IMR-90 (cell line): ENCODE measurements at regions not wholly inside any gene's neighbourhood (a gene's known extent, or its start where the extent isn't known, plus 50 kb on each side); places are given as distances from the start of the nearest gene placed in this dataset.

Source experiments
- ATAC-seq: fragments of 200-7000 bp; cut with Tn5 transposase; 2 replicates; pipeline ENCODE4 v1.9.1; 2020; ENCODE audit warnings: low read depth, mild to moderate bottlenecking, moderate library complexity
- BruUV-seq: library from RNA; stranded (reverse); fragments of 400-500 nt; replicated peaks from 2 replicates; lab custom pipeline; 2021; lab: Mats Ljungman, UMichigan
- CTCF ChIA-PET: fragments of 300-600 bp; formaldehyde crosslinking; extraction: SDS; loops from one replicate; lab custom pipeline; 2021; ENCODE audit warnings: antibody characterized with exemption; lab: Yijun Ruan, JAX
- POLR2A ChIA-PET: fragments of 300-600 bp; sonication (Branson Sonifier 250); formaldehyde crosslinking; loops from one replicate; lab custom pipeline; 2022; ENCODE audit warnings: antibody characterized with exemption; ENCODE audit not compliant: unreplicated experiment; lab: Charles Lee
- DNase-seq: peaks from one replicate; pipeline ENCODE4 v3.0.0; 2013
- H2AFZ ChIP-seq: replicated peaks from 2 replicates; pipeline ENCODE3; 2013; ENCODE audit warnings: low read length, mild to moderate bottlenecking; ENCODE audit not compliant: poor library complexity
- H2AK5ac ChIP-seq: 2 replicates; pipeline ENCODE4 v1.6.1; 2013; ENCODE audit warnings: low read depth, low read length, inconsistent platforms
- H2AK9ac ChIP-seq: replicated peaks from 2 replicates; pipeline ENCODE3; 2013; ENCODE audit warnings: mild to moderate bottlenecking, low read depth, low read length, moderate library complexity; ENCODE audit not compliant: poor library complexity
- H2BK120ac ChIP-seq: 2 replicates; pipeline ENCODE4 v1.6.1; 2013; ENCODE audit warnings: low read depth, low read length, inconsistent platforms
- H2BK15ac ChIP-seq: 3 replicates; pipeline ENCODE4 v1.6.1; 2013; ENCODE audit warnings: low read depth, low read length, inconsistent platforms
- H2BK20ac ChIP-seq: 2 replicates; pipeline ENCODE4 v1.6.1; 2013; ENCODE audit warnings: low read depth, mild to moderate bottlenecking, inconsistent platforms, low read length, moderate library complexity
- H2BK5ac ChIP-seq: 2 replicates; pipeline ENCODE4 v1.6.1; 2013; ENCODE audit warnings: mild to moderate bottlenecking, low read depth, low read length, inconsistent platforms; ENCODE audit not compliant: poor library complexity, severe bottlenecking
- H3K14ac ChIP-seq: replicated peaks from 2 replicates; pipeline ENCODE4 v1.6.1; 2013; ENCODE audit warnings: low read depth, low read length, inconsistent platforms
- H3K18ac ChIP-seq: 2 replicates; pipeline ENCODE4 v1.6.1; 2013; ENCODE audit warnings: low read depth, low read length, control low read depth
- H3K23ac ChIP-seq: 2 replicates; pipeline ENCODE4 v1.6.1; 2013; ENCODE audit warnings: low read depth, low read length, inconsistent platforms
- H3K27ac ChIP-seq: 2 replicates; pipeline ENCODE4 v1.5.1; 2013; ENCODE audit warnings: mild to moderate bottlenecking, control low read depth, low read length; ENCODE audit not compliant: insufficient read depth
- H3K27me3 ChIP-seq: 2 replicates; pipeline ENCODE4 v1.6.1; 2013; ENCODE audit warnings: low read length; ENCODE audit not compliant: control insufficient read depth, insufficient read depth
- H3K36me3 ChIP-seq: 2 replicates; pipeline ENCODE4 v1.6.1; 2013; ENCODE audit warnings: low read length, mixed read lengths; ENCODE audit not compliant: control insufficient read depth, insufficient read depth
- H3K4ac ChIP-seq: 2 replicates; pipeline ENCODE4 v1.6.1; 2013; ENCODE audit warnings: low read depth, low read length, inconsistent platforms
- H3K4me1 ChIP-seq: 2 replicates; pipeline ENCODE4 v1.6.1; 2013; ENCODE audit warnings: low read length, mixed read lengths; ENCODE audit not compliant: control insufficient read depth, insufficient read depth
- H3K4me2 ChIP-seq: 2 replicates; pipeline ENCODE4 v1.6.1; 2013; ENCODE audit warnings: low read depth, mild to moderate bottlenecking, control low read depth, low read length, moderate library complexity
- H3K4me3 ChIP-seq: 2 replicates; pipeline ENCODE4 v1.5.1; 2013; ENCODE audit warnings: low read depth, mild to moderate bottlenecking, control low read depth, low read length, moderate library complexity; ENCODE audit not compliant: insufficient read depth
- H3K56ac ChIP-seq: 2 replicates; pipeline ENCODE4 v1.6.1; 2013; ENCODE audit warnings: low read length, inconsistent platforms; ENCODE audit not compliant: insufficient read depth; ENCODE audit errors: extremely low read depth
- H3K79me1 ChIP-seq, 2 experiments: 2 replicates each; pipeline ENCODE4 v1.6.1; 2013; ENCODE audit warnings: low read length in 2 of 2, inconsistent platforms in 1 of 2, low read depth in 1 of 2
- H3K9ac ChIP-seq: 2 replicates; pipeline ENCODE4 v1.6.1; 2013; ENCODE audit warnings: low read depth, low read length, control low read depth
- H3K9me1 ChIP-seq: 2 replicates; pipeline ENCODE4 v1.6.1; 2013; ENCODE audit warnings: low read length, inconsistent platforms; ENCODE audit not compliant: insufficient read depth
- H3K9me3 ChIP-seq: 2 replicates; pipeline ENCODE4 v1.6.1; 2013; ENCODE audit warnings: low read length; ENCODE audit not compliant: control insufficient read depth, insufficient read depth
- H4K20me1 ChIP-seq: 2 replicates; pipeline ENCODE4 v1.6.1; 2013; ENCODE audit warnings: low read length, inconsistent platforms; ENCODE audit not compliant: insufficient read depth
- H4K5ac ChIP-seq: 2 replicates; pipeline ENCODE4 v1.6.1; 2013; ENCODE audit warnings: mild to moderate bottlenecking, low read depth, low read length, control low read depth
- H4K8ac ChIP-seq, 2 experiments: 2 replicates each; pipeline ENCODE4 v1.6.1; 2013; ENCODE audit warnings: low read depth in 2 of 2, low read length in 2 of 2, control low read depth in 1 of 2, inconsistent platforms in 1 of 2
- H4K91ac ChIP-seq: 2 replicates; pipeline ENCODE4 v1.6.1; 2013; ENCODE audit warnings: low read depth, low read length, inconsistent platforms; ENCODE audit not compliant: insufficient read depth
- BHLHE40 ChIP-seq: fragments of 150-350 bp; IDR thresholded peaks from 2 replicates; pipeline ENCODE4 v1.6.1; 2016; ENCODE audit warnings: mild to moderate bottlenecking, low read depth, low read length
- CEBPB ChIP-seq: IDR thresholded peaks from 2 replicates; pipeline ENCODE4 v1.6.1; 2012; ENCODE audit warnings: low read depth, low read length, improper control_type of control experiment
- CHD1 ChIP-seq: IDR thresholded peaks from 2 replicates; pipeline ENCODE4 v1.6.1; 2012; ENCODE audit warnings: low read depth, low read length, improper control_type of control experiment
- FOS ChIP-seq: fragments of 150-350 bp; IDR thresholded peaks from 2 replicates; pipeline ENCODE4 v1.6.1; 2016; ENCODE audit warnings: low read depth, low read length
- MAFK ChIP-seq: IDR thresholded peaks from 2 replicates; pipeline ENCODE4 v1.6.1; 2012; ENCODE audit warnings: low read depth, low read length, improper control_type of control experiment
- MXI1 ChIP-seq: IDR thresholded peaks from 2 replicates; pipeline ENCODE4 v1.6.1; 2012; ENCODE audit warnings: low read depth, mild to moderate bottlenecking, low read length, moderate library complexity, borderline replicate concordance
- POLR2A ChIP-seq: IDR thresholded peaks from 2 replicates; pipeline ENCODE4 v1.6.1; 2012; ENCODE audit warnings: mild to moderate bottlenecking, low read depth, low read length
- RAD21 ChIP-seq: IDR thresholded peaks from 2 replicates; pipeline ENCODE4 v1.6.1; 2012; ENCODE audit warnings: low read length, improper control_type of control experiment
- RCOR1 ChIP-seq: IDR thresholded peaks from 2 replicates; pipeline ENCODE4 v1.6.1; 2012; ENCODE audit warnings: mild to moderate bottlenecking, low read length, improper control_type of control experiment; ENCODE audit not compliant: insufficient replicate concordance
- RFX5 ChIP-seq: IDR thresholded peaks from 2 replicates; pipeline ENCODE4 v1.8.0; 2012; ENCODE audit warnings: low read depth, mild to moderate bottlenecking, low read length, moderate library complexity
- SMC3 ChIP-seq: fragments of 150-350 bp; IDR thresholded peaks from 2 replicates; pipeline ENCODE4 v1.6.1; 2016; ENCODE audit warnings: low read depth, mild to moderate bottlenecking, antibody characterized with exemption, low read length, moderate library complexity
- WGBS, 2 experiments: methylation state at CpG; one replicate each; pipeline versions ENCODE4 v1.1.5 to v1.1.7; 2013; ENCODE audit warnings: missing lambda C conversion rate in 2 of 2; ENCODE audit not compliant: insufficient read length in 1 of 2; ENCODE audit errors: extremely low coverage in 2 of 2; 5-methylcytosine and 5-hydroxymethylcytosine counted together
- dilution Hi-C: fragments of 300-500 bp; cut with HindIII; formaldehyde crosslinking; loops from one replicate; pipeline ENCODE4 v1.14.3; 2018; ENCODE audit warnings: low sequenced_read_pairs; ENCODE audit not compliant: unreplicated experiment
- in situ Hi-C: fragments of 300-500 bp; cut with MboI; formaldehyde crosslinking; loops from 3 replicates; pipeline ENCODE4 v1.14.3; 2019; ENCODE audit warnings: low sequenced_read_pairs, inconsistent platforms, mixed read lengths
- intact Hi-C: fragments of 100-400 bp; cut with micrococcal nuclease; formaldehyde crosslinking; loops from 2 replicates; pipeline ENCODE4 v1.10.0; 2022
- TF ChIP-seq, protein P1 (sequence below): fragments of 150-350 bp; IDR thresholded peaks from 2 replicates; pipeline ENCODE4 v1.6.1; 2016; ENCODE audit warnings: low read depth, mild to moderate bottlenecking, low read length, moderate library complexity, borderline replicate concordance
- TF ChIP-seq, protein P2 (sequence below): fragments of 150-350 bp; IDR thresholded peaks from 2 replicates; pipeline ENCODE4 v1.6.1; 2017; ENCODE audit warnings: mild to moderate bottlenecking, antibody characterized with exemption, low read length, low read depth
- TF ChIP-seq, protein P3 (sequence below): conservative IDR thresholded peaks from 2 replicates; pipeline ENCODE4 v1.5.1; 2012; ENCODE audit warnings: mild to moderate bottlenecking, low read depth, low read length, improper control_type of control experiment

DNA sequence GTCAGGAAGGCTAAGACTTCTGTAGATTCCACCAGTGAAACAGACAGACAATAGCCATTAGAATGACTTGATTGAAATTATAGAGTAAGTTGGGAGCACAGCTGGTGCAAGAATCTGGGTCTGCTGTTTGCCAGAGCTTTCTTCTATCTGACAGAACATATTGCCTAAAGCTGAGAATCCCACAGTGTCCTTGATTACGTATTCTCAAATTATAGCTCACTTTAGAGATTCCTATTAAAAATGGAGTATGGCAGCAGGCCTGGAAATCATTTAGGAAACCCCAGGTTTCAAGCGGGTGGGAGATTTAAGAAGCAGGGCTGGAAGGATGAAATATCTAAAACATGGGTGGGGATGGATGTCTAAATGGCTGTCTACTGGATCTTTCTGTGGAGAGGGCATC is 639.7 kb upstream of the CXADR start:
- no peak overlapping the region for H2BK20ac ChIP-seq
- H3K18ac ChIP-seq: no peak overlapping the region
- no peak overlapping the region for H2AK5ac ChIP-seq
- no peak overlapping the region for H3K27ac ChIP-seq
- H3K23ac ChIP-seq: no peak overlapping the region
- no peak overlapping the region for H3K4me3 ChIP-seq
- no peak overlapping the region for H4K8ac ChIP-seq
- no peaks in the 10 kb centered on the region for H3K9me3 ChIP-seq
- no peaks in the 10 kb centered on the region for H3K79me1 ChIP-seq
- BruUV-seq: no TSS peak
- no peak overlapping the region for H2AK9ac ChIP-seq
- ATAC-seq (no peak), DNase-seq (no peak)
- intact Hi-C loops (no loop called here), dilution Hi-C loops (no loop called here), in situ Hi-C loops (no loop called here)
- WGBS, 2 experiments: no CpG with 5 or more reads among the region's 2 CpGs
- no peaks in the 10 kb centered on the region for H3K9me1 ChIP-seq
- H2BK15ac ChIP-seq: no peak overlapping the region
- H3K4me2 ChIP-seq: no peak overlapping the region
- CTCF ChIA-PET: no interaction called here
- H3K14ac ChIP-seq: no peak overlapping the region
- H3K9ac ChIP-seq: no peak overlapping the region
- no peak overlapping the region for H2BK5ac ChIP-seq
- no peaks in the 10 kb centered on the region for H4K20me1 ChIP-seq
- TF ChIP-seq MXI1 (no peak), CEBPB (no peak), SMC3 (no peak), RAD21 (no peak), POLR2A (no peak), MAFK (no peak), CHD1 (no peak), BHLHE40 (no peak), RFX5 (no peak), RCOR1 (no peak), FOS (no peak)
- TF ChIP-seq, protein P1, sequence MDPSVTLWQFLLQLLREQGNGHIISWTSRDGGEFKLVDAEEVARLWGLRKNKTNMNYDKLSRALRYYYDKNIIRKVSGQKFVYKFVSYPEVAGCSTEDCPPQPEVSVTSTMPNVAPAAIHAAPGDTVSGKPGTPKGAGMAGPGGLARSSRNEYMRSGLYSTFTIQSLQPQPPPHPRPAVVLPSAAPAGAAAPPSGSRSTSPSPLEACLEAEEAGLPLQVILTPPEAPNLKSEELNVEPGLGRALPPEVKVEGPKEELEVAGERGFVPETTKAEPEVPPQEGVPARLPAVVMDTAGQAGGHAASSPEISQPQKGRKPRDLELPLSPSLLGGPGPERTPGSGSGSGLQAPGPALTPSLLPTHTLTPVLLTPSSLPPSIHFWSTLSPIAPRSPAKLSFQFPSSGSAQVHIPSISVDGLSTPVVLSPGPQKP: no peak
- TF ChIP-seq, protein P2, sequence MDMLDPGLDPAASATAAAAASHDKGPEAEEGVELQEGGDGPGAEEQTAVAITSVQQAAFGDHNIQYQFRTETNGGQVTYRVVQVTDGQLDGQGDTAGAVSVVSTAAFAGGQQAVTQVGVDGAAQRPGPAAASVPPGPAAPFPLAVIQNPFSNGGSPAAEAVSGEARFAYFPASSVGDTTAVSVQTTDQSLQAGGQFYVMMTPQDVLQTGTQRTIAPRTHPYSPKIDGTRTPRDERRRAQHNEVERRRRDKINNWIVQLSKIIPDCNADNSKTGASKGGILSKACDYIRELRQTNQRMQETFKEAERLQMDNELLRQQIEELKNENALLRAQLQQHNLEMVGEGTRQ: no peak
- TF ChIP-seq, protein P3, sequence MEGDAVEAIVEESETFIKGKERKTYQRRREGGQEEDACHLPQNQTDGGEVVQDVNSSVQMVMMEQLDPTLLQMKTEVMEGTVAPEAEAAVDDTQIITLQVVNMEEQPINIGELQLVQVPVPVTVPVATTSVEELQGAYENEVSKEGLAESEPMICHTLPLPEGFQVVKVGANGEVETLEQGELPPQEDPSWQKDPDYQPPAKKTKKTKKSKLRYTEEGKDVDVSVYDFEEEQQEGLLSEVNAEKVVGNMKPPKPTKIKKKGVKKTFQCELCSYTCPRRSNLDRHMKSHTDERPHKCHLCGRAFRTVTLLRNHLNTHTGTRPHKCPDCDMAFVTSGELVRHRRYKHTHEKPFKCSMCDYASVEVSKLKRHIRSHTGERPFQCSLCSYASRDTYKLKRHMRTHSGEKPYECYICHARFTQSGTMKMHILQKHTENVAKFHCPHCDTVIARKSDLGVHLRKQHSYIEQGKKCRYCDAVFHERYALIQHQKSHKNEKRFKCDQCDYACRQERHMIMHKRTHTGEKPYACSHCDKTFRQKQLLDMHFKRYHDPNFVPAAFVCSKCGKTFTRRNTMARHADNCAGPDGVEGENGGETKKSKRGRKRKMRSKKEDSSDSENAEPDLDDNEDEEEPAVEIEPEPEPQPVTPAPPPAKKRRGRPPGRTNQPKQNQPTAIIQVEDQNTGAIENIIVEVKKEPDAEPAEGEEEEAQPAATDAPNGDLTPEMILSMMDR: no peak
- H2AFZ ChIP-seq: no peak overlapping the region
- H2BK120ac ChIP-seq: no peak overlapping the region
- H3K4ac ChIP-seq: no peak overlapping the region
- H4K91ac ChIP-seq: no peak overlapping the region
- POLR2A ChIA-PET: no interaction called here
- H3K56ac ChIP-seq: no peak overlapping the region
- H4K5ac ChIP-seq: no peak overlapping the region
- H3K4me1 ChIP-seq: no peaks in the 10 kb centered on the region
- H3K36me3 ChIP-seq: no peaks in the 10 kb centered on the region
- H3K27me3 ChIP-seq: no peaks in the 10 kb centered on the region
